HepG2 (cell line): ENCODE measurements at regions not wholly inside any gene's neighbourhood (a gene's known extent, or its start where the extent isn't known, plus 50 kb on each side); places are given as distances from the start of the nearest gene placed in this dataset.
"Not testable (repeated sequence)": the region's sequence is repeated elsewhere in the genome, so short reads cannot be mapped to it uniquely, and the experiment has no call there.

Source experiments
- ATAC-seq: fragments of 200-7000 bp; cut with Tn5 transposase; 3 replicates; pipeline ENCODE4 v1.9.1; 2020; ENCODE audit warnings: mild to moderate bottlenecking, moderate library complexity
- BruUV-seq: library from RNA; stranded (reverse); fragments of 400-500 nt; replicated peaks from 2 replicates; lab custom pipeline; 2021; lab: Mats Ljungman, UMichigan
- CTCF ChIA-PET: fragments of 300-600 bp; formaldehyde crosslinking; extraction: SDS; loops from one replicate; lab custom pipeline; 2021; ENCODE audit warnings: low total read pairs, inconsistent platforms, low intra/inter-chr PET ratio; lab: Yijun Ruan, JAX
- POLR2A ChIA-PET: fragments of 350-600 bp; sonication (Branson Sonifier 250); formaldehyde crosslinking; loops from one replicate; lab custom pipeline; 2020; ENCODE audit warnings: antibody characterized with exemption, inconsistent platforms; lab: Yijun Ruan, JAX
- DNase-seq: peaks from one replicate; pipeline ENCODE4 v3.0.0-alpha.2; 2015; ENCODE audit warnings: low spot score
- FAIRE-seq: peaks from 3 replicates; lab custom pipeline; 2011; peaks lifted over from hg19 to GRCh38; lab: Jason Lieb, UNC
- H2AFZ ChIP-seq: one replicate; pipeline ENCODE4 v1.6.1; 2011; ENCODE audit warnings: low read length, inconsistent platforms
- H3K27ac ChIP-seq: fragments of 300-600 bp; 3 replicates; pipeline ENCODE4 v1.8.0; 2011; ENCODE audit warnings: mixed run types, mild to moderate bottlenecking, mixed read lengths, low read length, inconsistent platforms; ENCODE audit not compliant: insufficient read depth; ENCODE audit errors: extremely low read length
- H3K27me3 ChIP-seq, 2 experiments: fragments of 200-600 bp in 1 of 2; 2 replicates in 1 of 2; 3 replicates in 1 of 2; pipeline versions ENCODE4 v1.6.0 to v1.8.0; 2011; ENCODE audit warnings: low read length in 2 of 2, mild to moderate bottlenecking in 2 of 2, moderate library complexity in 2 of 2, inconsistent platforms in 1 of 2; ENCODE audit not compliant: insufficient read depth in 2 of 2, control insufficient read depth in 1 of 2
- H3K36me3 ChIP-seq, 2 experiments: fragments of 200-600 bp in 1 of 2; replicated peaks in 1 of 2; 2 replicates in 1 of 2; 3 replicates in 1 of 2; pipeline versions ENCODE4 v1.5.1 to v1.8.0; 2011; ENCODE audit warnings: low read length in 2 of 2, inconsistent platforms in 1 of 2; ENCODE audit not compliant: insufficient read depth in 2 of 2, control insufficient read depth in 1 of 2
- H3K4me1 ChIP-seq: 2 replicates; pipeline ENCODE4 v1.5.1; 2012; ENCODE audit warnings: low read length, inconsistent platforms; ENCODE audit not compliant: insufficient read depth
- H3K4me2 ChIP-seq: 2 replicates; pipeline ENCODE4 v1.6.0; 2011; ENCODE audit warnings: low read depth, low read length, inconsistent platforms
- H3K4me3 ChIP-seq, 3 experiments: fragments of 200-600 bp in 1 of 3; sonication (generic), shearing (Covaris generic) in 1 of 3; replicated peaks in 1 of 3; 2 replicates each; pipeline ENCODE4 v1.5.1; 2011 to 2016; ENCODE audit warnings: low read length in 3 of 3, inconsistent platforms in 2 of 3, low read depth in 2 of 3, mild to moderate bottlenecking in 2 of 3, control low read depth in 1 of 3, mixed read lengths in 1 of 3; ENCODE audit not compliant: insufficient read depth in 1 of 3
- H3K79me2 ChIP-seq: one replicate; pipeline ENCODE4 v1.6.1; 2011; ENCODE audit warnings: low read length, inconsistent platforms; ENCODE audit not compliant: insufficient read depth
- H3K9ac ChIP-seq: 2 replicates; pipeline ENCODE4 v1.6.0; 2011; ENCODE audit warnings: mild to moderate bottlenecking, low read depth, low read length, inconsistent platforms; ENCODE audit not compliant: insufficient read depth
- H3K9me3 ChIP-seq: 2 replicates; pipeline ENCODE4 v1.5.1; 2012; ENCODE audit warnings: mild to moderate bottlenecking, low read length
- H4K20me1 ChIP-seq: 2 replicates; pipeline ENCODE4 v1.6.0; 2011; ENCODE audit warnings: inconsistent platforms, mild to moderate bottlenecking, low read length, moderate library complexity; ENCODE audit not compliant: insufficient read depth
- ELF3 ChIP-seq: IDR thresholded peaks from 2 replicates; pipeline ENCODE4 v1.6.1; 2016; ENCODE audit warnings: missing genetic modification reagents, missing compliant biosample characterization
- ETS1 ChIP-seq: sonication (generic); formaldehyde crosslinking; IDR thresholded peaks from 2 replicates; pipeline ENCODE4 v1.4.0; 2020; ENCODE audit warnings: missing genetic modification reagents
- FOXA3 ChIP-seq: IDR thresholded peaks from 2 replicates; pipeline ENCODE4 v1.6.1; 2016; ENCODE audit warnings: missing genetic modification reagents, missing compliant biosample characterization
- FOXM1 ChIP-seq: sonication (generic); formaldehyde crosslinking; IDR thresholded peaks from 2 replicates; pipeline ENCODE4 v1.5.0; 2020; ENCODE audit warnings: missing genetic modification reagents
- HMGA1 ChIP-seq: sonication (generic); formaldehyde crosslinking; conservative IDR thresholded peaks from 2 replicates; pipeline ENCODE4 v1.4.0; 2020; ENCODE audit warnings: missing genetic modification reagents
- MAF1 ChIP-seq: sonication (generic); formaldehyde crosslinking; IDR thresholded peaks from 2 replicates; pipeline ENCODE4 v1.5.0; 2020; ENCODE audit warnings: missing genetic modification reagents, borderline replicate concordance
- NBN ChIP-seq: fragments of 450-650 bp; conservative IDR thresholded peaks from 2 replicates; pipeline ENCODE4 v1.6.1; 2017
- REPIN1 ChIP-seq: sonication (generic); formaldehyde crosslinking; IDR thresholded peaks from 2 replicates; pipeline ENCODE4 v1.8.0; 2022; ENCODE audit warnings: missing genetic modification reagents, low read depth, mild to moderate bottlenecking, borderline replicate concordance
- RFX1 ChIP-seq: fragments of 450-650 bp; IDR thresholded peaks from 2 replicates; pipeline ENCODE4 v1.6.1; 2017
- ZFYVE20 ChIP-seq: sonication (generic); formaldehyde crosslinking; IDR thresholded peaks from 2 replicates; pipeline ENCODE4 v1.8.0; 2023; ENCODE audit warnings: low read depth, mild to moderate bottlenecking, moderate library complexity, missing genetic modification reagents, borderline replicate concordance
- ZMAT3 ChIP-seq: sonication (generic); formaldehyde crosslinking; conservative IDR thresholded peaks from 2 replicates; pipeline ENCODE4 v1.7.0; 2021; ENCODE audit warnings: missing genetic modification reagents
- ZNF468 ChIP-seq: sonication (generic); formaldehyde crosslinking; IDR thresholded peaks from 2 replicates; pipeline ENCODE4 v1.8.0; 2022; ENCODE audit warnings: mild to moderate bottlenecking, moderate library complexity, missing genetic modification reagents
- ZNF510 ChIP-seq: sonication (generic); formaldehyde crosslinking; IDR thresholded peaks from 2 replicates; pipeline ENCODE4 v1.4.0; 2020; ENCODE audit warnings: low read depth, mild to moderate bottlenecking, missing genetic modification reagents
- ZNF781 ChIP-seq: sonication (generic); formaldehyde crosslinking; IDR thresholded peaks from 2 replicates; pipeline ENCODE4 v1.5.1; 2020; ENCODE audit warnings: borderline replicate concordance, mild to moderate bottlenecking, missing genetic modification reagents; ENCODE audit errors: not compliant biosample characterization
- WGBS: methylation state at CpG from one replicate; pipeline ENCODE4 v1.1.6; 2017; ENCODE audit warnings: low lambda C conversion rate; 5-methylcytosine and 5-hydroxymethylcytosine counted together
- in situ Hi-C: cut with HindIII; loops from 2 replicates; pipeline ENCODE4 v1.10.0; 2017; ENCODE audit warnings: low pct_unique_long_range_greater_than_20kb; ENCODE audit not compliant: extremely low pct_ligation_motif_present
- intact Hi-C: fragments of 100-400 bp; cut with micrococcal nuclease; formaldehyde crosslinking; loops from one replicate; pipeline ENCODE4 v1.10.0; 2022; ENCODE audit not compliant: unreplicated experiment

GRCh38 chr3:107233877-107234276, 143.4 kb upstream of the CCDC54 start:
- H3K27me3 ChIP-seq, POLR2A ChIA-PET, H3K36me3 ChIP-seq, H3K4me2 ChIP-seq, H3K9me3 ChIP-seq, DNase-seq, H3K4me3 ChIP-seq, BruUV-seq, H3K79me2 ChIP-seq, H2AFZ ChIP-seq, H4K20me1 ChIP-seq, H3K27ac ChIP-seq, H3K4me1 ChIP-seq, CTCF ChIA-PET, FAIRE-seq, H3K9ac ChIP-seq: not testable (repeated sequence)
- intact Hi-C loops: loop anchor here (2.0 to 10.0 kb wide), 2 partner anchors 421 to 1173 kb away; no protein-coding TSS in a partner anchor
- in situ Hi-C loops: loop anchor here (10.0 to 25.0 kb wide), 3 partner anchors 191 to 603 kb away; no protein-coding TSS in a partner anchor
- peak; percentile 52; the same call in 2 of the 3 replicates for ATAC-seq
- 33% methylated on average over 2 of the region's 4 CpGs for whole genome bisulfite sequencing

DNA sequence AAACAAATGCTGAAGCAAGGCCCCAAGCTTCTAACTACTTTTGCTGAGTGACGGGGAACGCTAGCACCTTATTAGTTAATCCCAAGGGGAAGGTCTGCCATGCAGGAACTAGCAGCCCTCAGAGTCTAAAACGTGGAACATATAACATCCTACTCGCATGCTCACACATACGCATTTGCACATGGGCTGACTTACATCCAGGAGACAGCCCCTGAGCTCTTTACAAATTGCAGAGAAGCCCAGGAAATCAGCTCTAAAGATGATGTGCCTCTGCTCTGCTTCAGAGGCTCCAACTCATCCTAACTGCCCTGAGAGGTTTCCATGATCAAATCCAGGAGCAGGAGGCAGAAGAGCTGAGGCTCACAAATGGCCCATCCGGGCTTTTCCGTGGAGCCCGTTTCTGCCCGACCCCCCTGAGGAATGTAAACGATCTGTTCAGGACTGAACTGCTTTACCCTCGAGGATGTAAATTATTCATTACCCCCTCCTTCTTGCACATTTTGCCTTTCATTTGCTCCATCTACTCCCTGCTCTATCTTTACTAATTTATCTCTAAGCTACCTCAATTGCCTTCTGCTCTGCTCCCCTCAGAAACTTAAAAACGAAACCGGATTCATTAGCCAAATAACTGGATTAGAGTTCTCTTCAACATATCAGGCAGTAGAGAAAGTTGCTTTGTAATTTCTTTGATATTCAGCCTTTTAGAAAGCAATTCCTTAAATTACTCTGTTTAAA, 141.9 kb upstream of the CCDC54 start:
- peak overlapping the region; percentile 94 for H2AFZ ChIP-seq
- CTCF ChIA-PET: interaction anchor here (0.7 to 1.7 kb wide), 9 partner anchors 36 to 1317 kb away, joined by 3 to 10 read pairs (median 5); no protein-coding TSS in a partner anchor
- peak overlapping the region; percentile 47 to 70 (median 60) for H3K4me3 ChIP-seq
- no peak overlapping the region for H3K27ac ChIP-seq
- H3K27me3 ChIP-seq: peaks cover 1 to 8% of the 10 kb centered on the region in 2 experiments; a peak in 3 of 5 replicates
- peak overlapping the region; percentile 56 for H3K9ac ChIP-seq
- peak; percentile 79 for ATAC-seq
- peak; percentile 3 for DNase-seq
- in situ Hi-C loops (loop anchor here (10.0 to 25.0 kb wide), 3 partner anchors 189 to 602 kb away; no protein-coding TSS in a partner anchor), intact Hi-C loops (loop anchor here (2.0 to 10.0 kb wide), 3 partner anchors 419 to 1171 kb away; no protein-coding TSS in a partner anchor)
- no peaks in the 10 kb centered on the region for H3K79me2 ChIP-seq
- peaks cover 12% of the 10 kb centered on the region; the same call in 1 of the 2 replicates for H3K4me1 ChIP-seq
- POLR2A ChIA-PET: no interaction called here
- H3K9me3 ChIP-seq: no peaks in the 10 kb centered on the region
- no peak for FAIRE-seq
- H3K36me3 ChIP-seq: no peaks in the 10 kb centered on the region
- H4K20me1 ChIP-seq: no peaks in the 10 kb centered on the region
- H3K4me2 ChIP-seq: peak overlapping the region; percentile 90
- 15% methylated on average over 12 of the region's 13 CpGs for WGBS
- no TSS peak for BruUV-seq
- no peak for TF ChIP-seq ETS1 (CRISPR knock-in tag)
- 0 out of 2 replicates have a peak, but pooled peaks have one; percentile 5 for TF ChIP-seq ELF3 (CRISPR knock-in tag)
- no peak for TF ChIP-seq ZNF781 (CRISPR knock-in tag)
- TF ChIP-seq ZNF510 (CRISPR knock-in tag): no peak
- no peak for TF ChIP-seq ZMAT3
- no peak for TF ChIP-seq REPIN1 (CRISPR knock-in tag)
- no peak for TF ChIP-seq ZNF468 (CRISPR knock-in tag)
- TF ChIP-seq ZFYVE20 (CRISPR knock-in tag): no peak
- TF ChIP-seq RFX1: no peak
- no peak for TF ChIP-seq MAF1
- TF ChIP-seq NBN: no peak
- no peak for TF ChIP-seq HMGA1 (CRISPR knock-in tag)
- no peak for TF ChIP-seq FOXA3
- no peak for TF ChIP-seq FOXM1 (CRISPR knock-in tag)
